Neural cell (in vitro differentiated cells): ENCODE measurements at regions not wholly inside any gene's neighbourhood (a gene's known extent, or its start where the extent isn't known, plus 50 kb on each side); places are given as distances from the start of the nearest gene placed in this dataset.
"Not testable (repeated sequence)": the region's sequence is repeated elsewhere in the genome, so short reads cannot be mapped to it uniquely, and the experiment has no call there.

Source experiments
- H2AFZ ChIP-seq: fragments of 200-600, 300-800 bp; sonication (generic), shearing (Covaris generic); 2 replicates; pipeline ENCODE4 v1.6.0; 2014; ENCODE audit warnings: low read depth, mild to moderate bottlenecking, antibody characterized with exemption, low read length, moderate library complexity
- H3F3A ChIP-seq: fragments of 200-600 bp; shearing (Covaris generic); 2 replicates; pipeline ENCODE4 v1.6.1; 2016; ENCODE audit warnings: mild to moderate bottlenecking, moderate library complexity, mixed read lengths, antibody characterized with exemption, low read length; ENCODE audit not compliant: insufficient read depth, poor library complexity, severe bottlenecking
- H3K27ac ChIP-seq: fragments of 200-600, 300-800 bp; sonication (generic), shearing (Covaris generic); 2 replicates; pipeline ENCODE4 v1.5.1; 2014; ENCODE audit warnings: mild to moderate bottlenecking, low read length, moderate library complexity
- H3K27me3 ChIP-seq: fragments of 300-800, 200-600 bp; sonication (generic), shearing (Covaris generic); 2 replicates; pipeline ENCODE4 v1.6.0; 2014; ENCODE audit warnings: mild to moderate bottlenecking, low read depth, low read length, moderate library complexity; ENCODE audit not compliant: insufficient read depth
- H3K36me3 ChIP-seq: fragments of 300-800, 200-600 bp; sonication (generic), shearing (Covaris generic); 2 replicates; pipeline ENCODE4 v1.5.1; 2014; ENCODE audit warnings: mild to moderate bottlenecking, antibody characterized with exemption, low read length, moderate library complexity; ENCODE audit not compliant: insufficient read depth
- H3K4me2 ChIP-seq: fragments of 300-800, 200-600 bp; sonication (generic), shearing (Covaris generic); 2 replicates; pipeline ENCODE4 v1.6.0; 2014; ENCODE audit warnings: mild to moderate bottlenecking, low read length
- H3K4me3 ChIP-seq: fragments of 300-800, 200-600 bp; sonication (generic), shearing (Covaris generic); 2 replicates; pipeline ENCODE4 v1.5.1; 2014; ENCODE audit warnings: mild to moderate bottlenecking, low read length, moderate library complexity
- H3K79me2 ChIP-seq: fragments of 200-600 bp; shearing (Covaris generic); replicated peaks from 2 replicates; pipeline ENCODE4 v1.6.0; 2014; ENCODE audit warnings: mild to moderate bottlenecking, low read length, moderate library complexity; ENCODE audit not compliant: insufficient read depth
- H3K9ac ChIP-seq: fragments of 300-800, 200-600 bp; sonication (generic), shearing (Covaris generic); 2 replicates; pipeline ENCODE4 v1.6.1; 2016; ENCODE audit warnings: mild to moderate bottlenecking, low read length, mixed read lengths
- H3K9me2 ChIP-seq: fragments of 200-600 bp; shearing (Covaris generic); 2 replicates; pipeline ENCODE4 v1.6.1; 2016; ENCODE audit warnings: mild to moderate bottlenecking, low read length, mixed read lengths; ENCODE audit not compliant: insufficient read depth
- H3K9me3 ChIP-seq: fragments of 200-600, 300-800 bp; sonication (generic), shearing (Covaris generic); 2 replicates; pipeline ENCODE4 v1.6.1; 2016; ENCODE audit warnings: mild to moderate bottlenecking, mixed run types, low read length, moderate library complexity, mixed read lengths
- H4K20me1 ChIP-seq: fragments of 200-600 bp; shearing (Covaris generic); 2 replicates; pipeline ENCODE4 v1.6.1; 2016; ENCODE audit warnings: mild to moderate bottlenecking, mixed run types; ENCODE audit not compliant: insufficient read depth
- CTCF ChIP-seq: fragments of 450-650 bp; IDR thresholded peaks from 2 replicates; pipeline ENCODE4 v1.5.1; 2014; ENCODE audit warnings: antibody characterized with exemption, mild to moderate bottlenecking, moderate library complexity; ENCODE audit not compliant: poor library complexity, severe bottlenecking
- EP300 ChIP-seq: fragments of 450-650 bp; conservative IDR thresholded peaks from 2 replicates; pipeline ENCODE4 v1.6.1; 2014; ENCODE audit warnings: antibody characterized with exemption, mild to moderate bottlenecking, moderate library complexity; ENCODE audit not compliant: poor library complexity, severe bottlenecking
- EZH2 ChIP-seq: fragments of 200-600, 300-800 bp; shearing (Covaris generic), sonication (generic); IDR thresholded peaks from 2 replicates; pipeline ENCODE4 v1.6.1; 2014; ENCODE audit warnings: antibody characterized with exemption, low read length, borderline replicate concordance, mild to moderate bottlenecking; ENCODE audit not compliant: insufficient read depth, poor library complexity, severe bottlenecking
- MXI1 ChIP-seq: fragments of 450-650 bp; conservative IDR thresholded peaks from 2 replicates; pipeline ENCODE4 v1.6.1; 2014; ENCODE audit warnings: antibody characterized with exemption, mild to moderate bottlenecking; ENCODE audit not compliant: poor library complexity, severe bottlenecking
- POLR2AphosphoS5 ChIP-seq: IDR thresholded peaks from 2 replicates; pipeline ENCODE4 v1.6.1; 2012
- RAD21 ChIP-seq: fragments of 450-650 bp; conservative IDR thresholded peaks from 2 replicates; pipeline ENCODE4 v1.6.1; 2014; ENCODE audit warnings: antibody characterized with exemption, mild to moderate bottlenecking, moderate library complexity
- SMC3 ChIP-seq: fragments of 450-650 bp; conservative IDR thresholded peaks from 2 replicates; pipeline ENCODE4 v1.6.1; 2014; ENCODE audit warnings: antibody characterized with exemption, mild to moderate bottlenecking, moderate library complexity; ENCODE audit not compliant: poor library complexity
- TAF1 ChIP-seq: IDR thresholded peaks from 2 replicates; pipeline ENCODE4 v1.6.1; 2012; ENCODE audit warnings: low read depth
- TF ChIP-seq, protein P1 (sequence below): IDR thresholded peaks from 2 replicates; pipeline ENCODE4 v1.6.1; 2012; ENCODE audit warnings: borderline replicate concordance

GRCh38 chr5:39654715-39655114 lies 229.9 kb upstream of the DAB2 start:
- TF ChIP-seq, protein P1, sequence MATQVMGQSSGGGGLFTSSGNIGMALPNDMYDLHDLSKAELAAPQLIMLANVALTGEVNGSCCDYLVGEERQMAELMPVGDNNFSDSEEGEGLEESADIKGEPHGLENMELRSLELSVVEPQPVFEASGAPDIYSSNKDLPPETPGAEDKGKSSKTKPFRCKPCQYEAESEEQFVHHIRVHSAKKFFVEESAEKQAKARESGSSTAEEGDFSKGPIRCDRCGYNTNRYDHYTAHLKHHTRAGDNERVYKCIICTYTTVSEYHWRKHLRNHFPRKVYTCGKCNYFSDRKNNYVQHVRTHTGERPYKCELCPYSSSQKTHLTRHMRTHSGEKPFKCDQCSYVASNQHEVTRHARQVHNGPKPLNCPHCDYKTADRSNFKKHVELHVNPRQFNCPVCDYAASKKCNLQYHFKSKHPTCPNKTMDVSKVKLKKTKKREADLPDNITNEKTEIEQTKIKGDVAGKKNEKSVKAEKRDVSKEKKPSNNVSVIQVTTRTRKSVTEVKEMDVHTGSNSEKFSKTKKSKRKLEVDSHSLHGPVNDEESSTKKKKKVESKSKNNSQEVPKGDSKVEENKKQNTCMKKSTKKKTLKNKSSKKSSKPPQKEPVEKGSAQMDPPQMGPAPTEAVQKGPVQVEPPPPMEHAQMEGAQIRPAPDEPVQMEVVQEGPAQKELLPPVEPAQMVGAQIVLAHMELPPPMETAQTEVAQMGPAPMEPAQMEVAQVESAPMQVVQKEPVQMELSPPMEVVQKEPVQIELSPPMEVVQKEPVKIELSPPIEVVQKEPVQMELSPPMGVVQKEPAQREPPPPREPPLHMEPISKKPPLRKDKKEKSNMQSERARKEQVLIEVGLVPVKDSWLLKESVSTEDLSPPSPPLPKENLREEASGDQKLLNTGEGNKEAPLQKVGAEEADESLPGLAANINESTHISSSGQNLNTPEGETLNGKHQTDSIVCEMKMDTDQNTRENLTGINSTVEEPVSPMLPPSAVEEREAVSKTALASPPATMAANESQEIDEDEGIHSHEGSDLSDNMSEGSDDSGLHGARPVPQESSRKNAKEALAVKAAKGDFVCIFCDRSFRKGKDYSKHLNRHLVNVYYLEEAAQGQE = no peak
- TF ChIP-seq SMC3 = no peak
- H4K20me1 ChIP-seq = no peaks in the 10 kb centered on the region
- no peak overlapping the region for H3K4me2 ChIP-seq
- no peak overlapping the region for H3K4me3 ChIP-seq
- H3K27ac ChIP-seq = no peak overlapping the region
- H3K79me2 ChIP-seq = no peaks in the 10 kb centered on the region
- no peaks in the 10 kb centered on the region for H3K9me2 ChIP-seq
- H3K27me3 ChIP-seq = no peaks in the 10 kb centered on the region
- no peaks in the 10 kb centered on the region for H3F3A ChIP-seq
- H3K36me3 ChIP-seq = no peaks in the 10 kb centered on the region
- H3K9ac ChIP-seq = no peak overlapping the region
- H3K9me3 ChIP-seq = no peaks in the 10 kb centered on the region
- no peak overlapping the region for H2AFZ ChIP-seq

DNA sequence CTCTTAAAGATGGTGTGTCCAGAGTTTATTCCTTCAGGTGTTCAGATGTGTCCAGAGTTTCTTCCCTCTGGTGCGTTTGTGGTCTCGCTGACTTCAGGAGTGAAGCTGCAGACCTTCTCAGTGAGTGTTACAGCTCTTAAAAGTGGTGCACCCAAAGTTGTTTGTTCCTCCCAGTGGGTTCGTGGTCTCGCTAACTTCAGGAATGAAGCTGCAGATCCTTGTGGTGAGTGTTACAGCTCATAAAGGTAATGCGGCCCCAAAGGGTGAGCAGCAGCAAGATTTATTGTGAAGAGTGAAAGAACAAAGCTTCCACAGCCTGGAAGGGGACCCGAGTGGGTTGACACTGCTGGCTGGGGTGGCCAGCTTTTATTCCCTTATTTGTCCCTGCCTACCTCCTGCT lies 227.7 kb upstream of the DAB2 start:
- not testable (repeated sequence) for H3K9ac ChIP-seq, H3K4me3 ChIP-seq, H3K36me3 ChIP-seq, H3F3A ChIP-seq, H3K79me2 ChIP-seq, H3K27me3 ChIP-seq, H4K20me1 ChIP-seq, H3K27ac ChIP-seq, H3K9me3 ChIP-seq, H3K4me2 ChIP-seq, H3K9me2 ChIP-seq, H2AFZ ChIP-seq

- Histone ChIP-seq H3K9ac (no peak overlapping the region), H3K9me2 (no peaks in the 10 kb centered on the region), H3K36me3 (no peaks in the 10 kb centered on the region), H3K4me2 (no peak overlapping the region), H3K4me3 (no peak overlapping the region), H4K20me1 (no peaks in the 10 kb centered on the region), H2AFZ (no peak overlapping the region), H3K9me3 (no peaks in the 10 kb centered on the region), H3K27me3 (no peaks in the 10 kb centered on the region), H3K27ac (no peak overlapping the region), H3F3A (no peaks in the 10 kb centered on the region), H3K79me2 (no peaks in the 10 kb centered on the region)
- TF ChIP-seq, protein P1 = no peak
- no peak for TF ChIP-seq EZH2
- TF ChIP-seq EP300 = no peak
- TF ChIP-seq RAD21 = no peak
- TF ChIP-seq TAF1 = no peak
- no peak for TF ChIP-seq POLR2AphosphoS5
- TF ChIP-seq CTCF = no peak
- TF ChIP-seq SMC3 = no peak
- TF ChIP-seq MXI1 = no peak
Observed at GRCh38 chr5:39652036-39652435, 227.3 kb upstream of the DAB2 start.
